ENCODE measurements at regions not wholly inside any gene's neighbourhood (a gene's known extent, or its start where the extent isn't known, plus 50 kb on each side); places are given as distances from the start of the nearest gene placed in this dataset.
"Not testable (repeated sequence)": the region's sequence is repeated elsewhere in the genome, so short reads cannot be mapped to it uniquely, and the experiment has no call there.

- DNase-seq (ENCODE audit: low read depth in 2 of 2): no peak
These were observed 66.3 kb upstream of the UFM1 start for GRCh38 chr13:38283346-38283745.

DNA sequence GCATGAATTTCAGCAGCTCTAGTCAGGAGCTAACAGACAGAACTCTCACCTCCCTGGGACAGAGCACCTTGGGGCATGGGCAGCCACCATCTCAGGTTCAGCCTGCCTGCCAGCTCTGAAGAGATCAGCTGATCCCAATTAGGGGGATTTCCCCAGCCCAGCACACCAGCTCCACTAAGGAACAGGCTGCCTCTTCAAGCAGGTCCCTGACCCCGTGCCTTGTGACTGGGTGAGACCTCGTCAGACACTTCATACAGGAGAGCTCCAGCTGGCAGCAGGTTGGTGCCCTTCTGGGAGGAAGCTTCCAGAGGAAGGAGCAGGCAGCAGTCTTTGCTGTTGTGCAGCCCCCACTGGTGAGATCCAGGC, 84.5 kb upstream of the UFM1 start:
- DNase-seq (ENCODE audit: low read depth in 2 of 2): no peak

DNA sequence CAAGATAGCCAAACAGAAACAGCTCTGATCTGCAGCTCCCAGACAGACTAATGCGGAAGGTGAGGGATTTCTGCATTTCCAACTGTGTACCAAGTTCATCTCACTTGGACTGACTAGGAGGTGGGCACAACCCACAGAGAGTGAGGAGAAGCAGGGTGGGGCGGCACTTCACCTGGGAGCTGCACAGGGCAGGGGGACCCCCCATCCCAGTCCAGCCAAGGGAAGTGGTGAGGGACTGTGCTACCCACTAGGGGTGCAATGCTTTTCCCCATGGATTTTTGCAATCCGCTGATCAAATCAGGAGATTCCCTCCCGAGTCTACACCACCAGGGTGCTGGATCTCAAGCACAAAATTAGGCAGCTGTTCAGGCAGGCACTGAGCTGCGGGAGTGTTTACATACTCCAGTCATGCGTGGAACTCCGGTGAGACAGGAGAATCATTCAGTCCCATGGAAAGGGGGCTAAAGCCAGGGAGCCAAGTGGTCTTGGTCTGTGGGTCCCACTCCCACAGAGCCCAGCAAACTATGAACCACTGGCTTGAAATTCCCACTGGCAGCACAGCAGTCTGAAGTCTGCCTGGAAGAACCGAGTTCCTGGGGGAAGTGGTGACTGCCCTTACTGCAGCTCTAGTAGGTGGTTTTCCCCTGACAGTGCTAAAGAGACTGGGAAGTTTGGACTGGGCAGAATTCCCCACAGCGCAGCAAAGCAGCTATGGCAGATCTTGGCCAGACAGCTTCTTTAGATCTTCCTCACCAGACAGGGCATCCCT, 85.1 kb upstream of the UFM1 start:
- DNase-seq (ENCODE audit: low read depth in 2 of 2): no peak

- DNase-seq (ENCODE audit: low read depth in 2 of 2): no peak
These were observed 87.4 kb upstream of the UFM1 start for GRCh38 chr13:38262211-38262610.

GRCh38 chr13:38255600-38255999, 94.1 kb upstream of the UFM1 start:
- DNase-seq (ENCODE audit: low read depth in 2 of 2): no peak

GRCh38 chr13:38239874-38240273, 109.8 kb upstream of the UFM1 start:
- DNase-seq (ENCODE audit: low read depth in 2 of 2): no peak

- no peak for DNase-seq (ENCODE audit: low read depth in 2 of 2)
These were observed 121.3 kb upstream of the UFM1 start for GRCh38 chr13:38228322-38228721.

- no peak for DNase-seq (ENCODE audit: low read depth in 2 of 2)
These were observed 123.2 kb upstream of the UFM1 start for GRCh38 chr13:38226496-38226895.

GRCh38 chr13:38223089-38223488, 126.6 kb upstream of the UFM1 start:
- peak; percentile 1 to 12 for DNase-seq (ENCODE audit: low read depth in 2 of 2)

- not testable (repeated sequence) for DNase-seq (ENCODE audit: low read depth in 2 of 2)
These were observed 128.5 kb upstream of the UFM1 start for GRCh38 chr13:38221120-38221519.

DNA sequence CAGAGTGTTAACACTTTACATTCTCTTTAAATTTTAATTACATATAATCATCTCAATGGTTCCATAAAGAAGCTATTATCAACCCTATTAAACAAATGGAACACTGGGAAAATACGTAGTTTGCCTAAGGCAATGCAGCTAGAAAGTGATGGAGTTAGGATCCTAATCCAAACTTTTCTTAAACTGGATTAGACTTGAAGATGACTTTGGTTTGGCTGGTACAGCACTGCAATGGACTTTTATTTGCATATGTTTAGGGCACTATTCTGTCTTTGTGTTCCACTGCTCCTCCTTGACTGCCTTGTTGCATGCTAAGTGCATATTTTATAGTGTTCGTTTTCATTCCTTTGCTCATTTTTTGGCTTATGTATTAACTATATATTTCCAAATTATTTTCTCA, 133.5 kb upstream of the UFM1 start:
- no peak for DNase-seq (ENCODE audit: low read depth in 2 of 2)

DNA sequence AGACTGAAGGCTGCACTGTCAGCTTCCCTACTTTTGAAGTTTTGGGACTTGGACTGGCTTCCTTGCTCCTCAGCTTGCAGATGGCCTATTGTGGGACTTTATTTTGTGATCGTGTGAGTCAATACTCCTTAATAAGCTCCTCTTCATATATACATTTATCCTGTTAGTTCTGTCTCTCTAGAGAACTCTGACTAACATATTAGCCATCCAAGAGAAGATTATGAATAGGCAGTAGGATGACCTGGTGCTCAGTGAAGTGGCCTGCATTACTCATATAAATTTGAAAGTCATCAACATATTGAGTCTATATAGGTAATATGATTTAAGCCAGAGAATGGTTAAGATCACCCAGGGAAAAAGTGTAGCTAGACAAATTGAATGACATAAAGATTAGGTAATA, 136.3 kb upstream of the UFM1 start:
- no peak for DNase-seq (ENCODE audit: low read depth in 2 of 2)

DNA sequence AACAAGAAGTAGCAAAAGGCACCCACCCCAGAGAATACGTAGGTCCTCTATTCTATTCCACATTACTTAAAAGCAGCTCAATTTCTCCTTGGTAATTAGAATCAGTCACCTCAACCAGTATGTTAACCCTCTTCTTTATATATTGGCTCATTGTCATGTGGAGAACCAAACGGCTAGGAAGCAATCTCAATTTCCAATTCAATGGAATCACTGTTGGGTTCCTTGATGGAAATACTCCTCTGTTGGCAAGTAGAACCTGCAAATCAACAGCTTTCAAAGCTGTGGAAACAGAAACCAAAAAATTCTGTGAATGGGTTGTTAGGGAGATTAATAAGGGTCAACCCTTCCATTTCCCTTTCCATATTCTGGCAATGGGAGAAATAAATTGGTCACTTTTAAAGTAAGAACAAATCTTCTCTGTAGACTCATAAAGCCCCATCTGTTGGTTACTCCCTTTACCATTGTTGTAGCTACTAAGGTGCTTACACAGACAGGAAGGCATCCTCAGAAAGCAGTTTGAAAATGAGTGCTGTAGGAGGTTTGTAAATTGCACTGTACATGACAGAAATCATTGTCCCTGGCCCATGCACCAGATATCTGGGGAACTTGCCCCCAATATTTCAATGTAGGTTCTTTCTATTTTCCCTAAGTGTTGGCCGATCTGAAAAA, 138.6 kb upstream of the UFM1 start:
- no peak for DNase-seq (ENCODE audit: low read depth in 2 of 2)

DNA sequence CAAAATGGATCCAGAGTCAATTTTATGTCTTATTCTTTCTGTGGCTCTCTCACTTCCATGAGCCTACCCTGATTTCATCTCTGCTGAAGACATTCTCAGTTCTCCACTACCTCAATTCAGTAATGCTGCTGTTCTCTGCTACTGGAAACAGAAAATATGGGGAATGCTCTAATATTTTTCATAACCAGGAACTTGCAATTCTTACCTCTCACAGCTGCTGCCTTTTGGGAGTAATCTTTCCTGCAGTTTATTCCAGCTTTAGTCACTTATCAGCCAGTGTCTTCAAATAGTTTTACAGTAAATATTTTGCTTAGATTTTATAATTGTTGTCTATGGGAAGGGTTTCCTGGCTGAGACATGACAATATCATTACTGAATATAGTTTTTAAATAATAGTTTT, 145.1 kb upstream of the UFM1 start:
- no peak for DNase-seq (ENCODE audit: low read depth in 2 of 2)

GRCh38 chr13:38202740-38203139, 146.9 kb upstream of the UFM1 start:
- DNase-seq (ENCODE audit: low read depth in 2 of 2): no peak

DNA sequence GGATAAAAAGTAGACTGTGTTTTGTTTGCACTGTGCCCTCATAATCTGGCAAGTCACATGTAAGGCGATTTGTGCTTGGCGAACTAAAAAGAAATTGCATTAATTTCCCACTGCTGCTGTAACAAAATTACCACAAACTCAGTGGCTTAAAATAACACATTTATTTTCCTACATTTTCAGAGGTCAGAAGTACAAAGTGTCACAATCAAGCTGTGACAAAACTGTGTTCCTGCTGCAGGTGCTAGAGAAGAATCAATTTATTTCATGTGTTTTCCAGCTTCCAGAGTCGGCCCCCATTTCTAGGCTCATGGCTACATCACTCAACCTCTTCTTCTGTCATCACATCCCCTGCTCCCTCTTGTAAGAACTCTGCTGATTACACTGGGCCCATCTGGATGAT, 158.6 kb upstream of the UFM1 start:
- DNase-seq (ENCODE audit: low read depth in 2 of 2): no peak

DNA sequence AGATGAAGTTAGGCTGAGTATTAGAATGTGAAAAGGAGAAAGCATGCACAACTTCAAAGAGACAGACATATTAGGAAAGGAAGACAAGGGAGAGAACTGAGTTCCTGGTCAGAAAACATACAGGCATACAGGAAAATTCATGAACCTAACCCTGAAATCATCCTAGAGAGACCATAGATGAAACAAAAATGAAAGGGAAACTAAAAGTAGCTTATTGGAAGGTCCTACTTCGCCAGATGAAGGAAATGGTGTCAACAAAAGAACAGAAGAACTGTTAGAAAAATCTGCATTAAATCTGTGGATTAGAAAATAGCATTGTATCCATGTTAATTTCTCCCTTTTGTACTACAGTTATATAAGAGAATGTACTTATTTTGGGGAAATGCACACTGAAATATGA, 169.0 kb upstream of the UFM1 start:
- no peak for DNase-seq (ENCODE audit: low read depth in 2 of 2)

GRCh38 chr13:38180126-38180525, 169.5 kb upstream of the UFM1 start:
- DNase-seq (ENCODE audit: low read depth in 2 of 2): peak; percentile 0 to 5

GRCh38 chr13:38176664-38177063, 173.0 kb upstream of the UFM1 start:
- no peak for DNase-seq (ENCODE audit: low read depth in 2 of 2)

GRCh38 chr13:38173403-38173802, 176.2 kb upstream of the UFM1 start:
- no peak for DNase-seq (ENCODE audit: low read depth in 2 of 2)

DNA sequence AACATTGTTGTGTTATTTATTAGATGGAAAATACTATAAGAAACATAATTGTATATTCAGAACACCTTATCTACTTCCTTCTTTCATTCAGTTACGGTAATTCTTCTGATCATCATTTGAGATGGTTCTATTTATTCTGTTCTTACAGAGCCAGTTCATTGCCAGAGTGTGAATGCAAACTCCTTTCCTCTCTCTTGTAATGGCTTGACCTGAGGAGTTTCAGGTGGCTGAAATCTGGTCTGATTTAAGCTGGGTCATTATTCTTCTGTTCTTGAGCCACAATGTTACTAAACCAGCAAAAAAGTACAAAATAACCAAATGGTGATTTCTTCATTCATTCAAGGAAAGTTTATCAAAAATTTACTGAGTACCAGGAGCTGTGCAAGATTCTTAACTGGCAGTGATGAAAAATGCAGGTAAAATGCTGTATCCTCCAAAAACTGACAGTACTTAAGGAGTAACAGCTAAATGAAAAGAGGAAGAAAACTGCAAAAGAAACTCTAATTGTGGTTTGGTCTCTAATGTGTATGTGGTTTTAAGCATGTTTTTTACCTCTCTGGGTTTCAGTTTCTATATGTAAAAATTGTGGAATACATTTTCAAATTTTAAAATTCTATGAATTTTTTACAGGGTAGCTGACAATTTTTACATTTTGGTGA, 182.4 kb upstream of the UFM1 start:
- DNase-seq (ENCODE audit: low read depth in 2 of 2): no peak

DNA sequence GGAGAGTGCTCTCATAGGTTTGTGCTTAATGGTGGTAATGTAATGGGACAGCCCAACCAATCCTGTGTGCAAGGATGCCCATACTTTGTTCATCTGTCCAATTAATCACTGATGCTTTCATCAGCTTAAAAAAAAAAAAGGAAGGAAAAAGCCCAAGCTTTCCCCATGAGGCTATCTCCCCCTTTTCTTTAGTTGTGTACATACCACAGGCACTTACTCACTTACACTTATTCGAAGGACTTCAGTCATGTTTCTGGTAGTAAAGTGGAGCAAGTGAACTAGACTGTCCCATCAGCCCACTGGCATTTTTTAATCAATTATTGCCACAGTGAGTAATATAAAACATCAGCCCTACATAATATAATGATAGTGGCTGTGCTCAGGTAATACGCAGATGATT, 183.5 kb upstream of the UFM1 start:
- no peak for DNase-seq (ENCODE audit: low read depth in 2 of 2)

DNA sequence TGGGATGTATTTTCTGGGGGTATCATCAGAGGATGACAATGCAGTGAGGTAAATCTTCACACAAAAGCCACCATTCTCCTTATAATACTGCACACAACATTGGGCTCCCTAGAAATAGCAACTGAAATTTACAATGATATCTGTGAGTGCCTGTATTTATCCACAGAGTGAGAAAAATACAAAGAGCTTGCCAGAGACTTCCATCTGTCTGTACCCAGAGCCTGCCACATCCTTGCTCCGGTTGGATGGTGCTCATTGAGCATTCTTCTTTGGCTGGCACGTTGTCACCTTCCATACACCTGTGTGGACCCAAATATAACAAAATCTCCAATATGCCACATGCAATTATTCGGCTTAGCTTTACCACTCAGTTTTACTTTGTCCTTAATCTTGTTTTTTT, 189.5 kb upstream of the UFM1 start:
- DNase-seq (ENCODE audit: low read depth in 2 of 2): no peak

Data from dermis microvascular lymphatic vessel endothelial cell (primary cell).